NCI-H510A (cell line): ENCODE measurements at regions not wholly inside any gene's neighbourhood (a gene's known extent, or its start where the extent isn't known, plus 50 kb on each side); places are given as distances from the start of the nearest gene placed in this dataset.
"Not testable (repeated sequence)": the region's sequence is repeated elsewhere in the genome, so short reads cannot be mapped to it uniquely, and the experiment has no call there.

Experiments
- DNase-seq: peaks from one replicate; lab custom pipeline; 2025; lab: John Stamatoyannopoulos, UW

GRCh38 chr1:14137411-14138134 is 437.6 kb downstream of the PRDM2 start:
- no peak for DNase-seq

- DNase-seq = no peak
These were observed 438.1 kb downstream of the PRDM2 start for GRCh38 chr1:14138135-14138506.

- no peak for DNase-seq
These were observed 438.7 kb downstream of the PRDM2 start for GRCh38 chr1:14138687-14139086.

- DNase-seq = no peak
These were observed 440.9 kb downstream of the PRDM2 start for GRCh38 chr1:14140831-14141401.

GRCh38 chr1:14141656-14142055 is 441.7 kb downstream of the PRDM2 start:
- no peak for DNase-seq

- peak; percentile 64 for DNase-seq
These were observed 442.6 kb downstream of the PRDM2 start for GRCh38 chr1:14142397-14143100.

- DNase-seq = no peak
These were observed 443.8 kb downstream of the PRDM2 start for GRCh38 chr1:14143777-14144176.

GRCh38 chr1:14148526-14148925 is 448.5 kb downstream of the PRDM2 start:
- no peak for DNase-seq

GRCh38 chr1:14149431-14149830 is 449.1 kb upstream of the KAZN start:
- DNase-seq = no peak

- no peak for DNase-seq
These were observed 441.9 kb upstream of the KAZN start for GRCh38 chr1:14156543-14156942.

- DNase-seq = no peak
These were observed 437.7 kb upstream of the KAZN start for GRCh38 chr1:14160781-14161180.

GRCh38 chr1:14163246-14163645 is 435.2 kb upstream of the KAZN start:
- no peak for DNase-seq

- no peak for DNase-seq
These were observed 433.1 kb upstream of the KAZN start for GRCh38 chr1:14165371-14165801.

GRCh38 chr1:14167884-14168283 is 430.6 kb upstream of the KAZN start:
- DNase-seq = no peak

GRCh38 chr1:14168326-14169063 is 430.0 kb upstream of the KAZN start:
- peak; percentile 68 for DNase-seq

- no peak for DNase-seq
These were observed 424.9 kb upstream of the KAZN start for GRCh38 chr1:14173598-14173997.

GRCh38 chr1:14177866-14178265 is 420.6 kb upstream of the KAZN start:
- DNase-seq = not testable (repeated sequence)

GRCh38 chr1:14180738-14181137 is 417.7 kb upstream of the KAZN start:
- no peak for DNase-seq

- DNase-seq = no peak
These were observed 417.2 kb upstream of the KAZN start for GRCh38 chr1:14181191-14181795.

- no peak for DNase-seq
These were observed 415.6 kb upstream of the KAZN start for GRCh38 chr1:14182856-14183255.

GRCh38 chr1:14183329-14183728 is 415.2 kb upstream of the KAZN start:
- DNase-seq = no peak

- DNase-seq = no peak
These were observed 414.0 kb upstream of the KAZN start for GRCh38 chr1:14184454-14184853.
